ENCODE measurements at regions not wholly inside any gene's neighbourhood (a gene's known extent, or its start where the extent isn't known, plus 50 kb on each side); places are given as distances from the start of the nearest gene placed in this dataset.

- Histone ChIP-seq H3K9me3 (replicated peaks in 1 of 2; ENCODE audit: control insufficient read depth in 1 of 2, insufficient read depth in 1 of 2, low read length in 2 of 2) (no peaks in the 10 kb centered on the region), H4K20me1 (ENCODE audit: insufficient read depth, low read length) (no peaks in the 10 kb centered on the region), H3K36me3 (replicated peaks in 1 of 2; ENCODE audit: control insufficient read depth in 1 of 2, insufficient read depth in 2 of 2, low read length in 2 of 2) (no peaks in the 10 kb centered on the region), H3K27me3 (ENCODE audit: control insufficient read depth in 2 of 2, insufficient read depth in 2 of 2, low read length in 2 of 2) (no peaks in the 10 kb centered on the region), H3K4me3 (replicated peaks in 1 of 3; ENCODE audit: low read depth in 2 of 3, low read length in 3 of 3) (no peak overlapping the region), H2AFZ (ENCODE audit: insufficient read depth, low read depth, low read length, poor library complexity, severe bottlenecking) (no peak overlapping the region), H3K27ac (ENCODE audit: low read depth in 1 of 2, low read length in 2 of 2) (no peak overlapping the region), H3K4me1 (ENCODE audit: control insufficient read depth in 1 of 2, insufficient read depth in 2 of 2, low read length in 2 of 2) (peaks cover 22 to 24% of the 10 kb centered on the region in 2 donors), H3K79me2 (ENCODE audit: insufficient read depth, low read length) (no peaks in the 10 kb centered on the region), H3K9ac (ENCODE audit: insufficient read depth, low read length, poor library complexity, severe bottlenecking) (no peak overlapping the region), H3K4me2 (replicated peaks; ENCODE audit: extremely low read depth, low read length, poor library complexity, severe bottlenecking) (no peak overlapping the region)
- no peak overlapping the region for H3K27ac Mint-ChIP-seq
- H3K4me1 Mint-ChIP-seq, result peaks cover 31% of the 10 kb centered on the region
- H3K9me3 Mint-ChIP-seq, result peaks cover 0 to 9% (median 0%) of the 10 kb centered on the region in 7 donors
- no peak for TF ChIP-seq CTCF (IDR thresholded peaks at IDR 0.05)
- no peak overlapping the region for H3K4me3 Mint-ChIP-seq
- peaks cover 1 to 5% (median 2%) of the 10 kb centered on the region in 3 donors for H3K27me3 Mint-ChIP-seq (ENCODE audit: low read depth in 3 of 3)
- WGBS (ENCODE audit: insufficient coverage), result 40% methylated on average over 3 of the region's 3 CpGs
- intact Hi-C loops (cut with micrococcal nuclease), result no loop called here
- DNase-seq, result no peak
- no peaks in the 10 kb centered on the region for H3K36me3 Mint-ChIP-seq
Measured at GRCh38 chr5:56532466-56532865, 282.9 kb upstream of the MAP3K1 start.

- no peak for DNase-seq
- peak overlapping the region; percentile 88 to 97 (median 93) for H3K27ac Mint-ChIP-seq
- no peaks in the 10 kb centered on the region for H3K36me3 ChIP-seq (replicated peaks in 1 of 2; ENCODE audit: control insufficient read depth in 1 of 2, insufficient read depth in 2 of 2, low read length in 2 of 2)
- H3K36me3 Mint-ChIP-seq, result no peaks in the 10 kb centered on the region
- peaks cover 34% of the 10 kb centered on the region for H3K4me1 Mint-ChIP-seq
- H3K27ac ChIP-seq (ENCODE audit: low read depth in 1 of 2, low read length in 2 of 2), result peak overlapping the region; percentile 82 to 83
- no peaks in the 10 kb centered on the region for H3K9me3 ChIP-seq (replicated peaks in 1 of 2; ENCODE audit: control insufficient read depth in 1 of 2, insufficient read depth in 1 of 2, low read length in 2 of 2)
- H3K27me3 Mint-ChIP-seq (ENCODE audit: low read depth in 3 of 3), result peaks cover 0 to 7% (median 0%) of the 10 kb centered on the region in 3 donors
- peaks cover 0 to 9% (median 0%) of the 10 kb centered on the region in 7 donors for H3K9me3 Mint-ChIP-seq
- H3K79me2 ChIP-seq (ENCODE audit: insufficient read depth, low read length), result no peaks in the 10 kb centered on the region
- no peak for TF ChIP-seq CTCF (IDR thresholded peaks at IDR 0.05)
- no peak overlapping the region for H3K4me3 ChIP-seq (replicated peaks in 1 of 3; ENCODE audit: low read depth in 2 of 3, low read length in 3 of 3)
- intact Hi-C loops (cut with micrococcal nuclease), result no loop called here
- no peaks in the 10 kb centered on the region for H4K20me1 ChIP-seq (ENCODE audit: insufficient read depth, low read length)
- WGBS (ENCODE audit: insufficient coverage), result no CpG with 5 or more reads among the region's 2 CpGs
- no peaks in the 10 kb centered on the region for H3K27me3 ChIP-seq (ENCODE audit: control insufficient read depth in 2 of 2, insufficient read depth in 2 of 2, low read length in 2 of 2)
- peak overlapping the region; percentile 13 for H3K9ac ChIP-seq (ENCODE audit: insufficient read depth, low read length, poor library complexity, severe bottlenecking)
- H3K4me1 ChIP-seq (ENCODE audit: control insufficient read depth in 1 of 2, insufficient read depth in 2 of 2, low read length in 2 of 2), result peaks cover 22 to 24% of the 10 kb centered on the region in 2 donors
- peak overlapping the region; percentile 62 for H2AFZ ChIP-seq (ENCODE audit: insufficient read depth, low read depth, low read length, poor library complexity, severe bottlenecking)
- no peak overlapping the region for H3K4me3 Mint-ChIP-seq
- H3K4me2 ChIP-seq (replicated peaks; ENCODE audit: extremely low read depth, low read length, poor library complexity, severe bottlenecking), result no peak overlapping the region
Measured at GRCh38 chr5:56530626-56531138, 284.7 kb upstream of the MAP3K1 start.
